Erythroblast (primary cell): ENCODE measurements at regions not wholly inside any gene's neighbourhood (a gene's known extent, or its start where the extent isn't known, plus 50 kb on each side); places are given as distances from the start of the nearest gene placed in this dataset.

Experiments used
- GATA1 ChIP-seq: IDR thresholded peaks from 2 replicates; pipeline ENCODE4 v1.6.1; 2011; ENCODE audit warnings: low read depth, mild to moderate bottlenecking, control low read depth, low read length, moderate library complexity
- POLR2A ChIP-seq: IDR thresholded peaks from 2 replicates; pipeline ENCODE4 v1.6.1; 2011; ENCODE audit warnings: mild to moderate bottlenecking, low read length

DNA sequence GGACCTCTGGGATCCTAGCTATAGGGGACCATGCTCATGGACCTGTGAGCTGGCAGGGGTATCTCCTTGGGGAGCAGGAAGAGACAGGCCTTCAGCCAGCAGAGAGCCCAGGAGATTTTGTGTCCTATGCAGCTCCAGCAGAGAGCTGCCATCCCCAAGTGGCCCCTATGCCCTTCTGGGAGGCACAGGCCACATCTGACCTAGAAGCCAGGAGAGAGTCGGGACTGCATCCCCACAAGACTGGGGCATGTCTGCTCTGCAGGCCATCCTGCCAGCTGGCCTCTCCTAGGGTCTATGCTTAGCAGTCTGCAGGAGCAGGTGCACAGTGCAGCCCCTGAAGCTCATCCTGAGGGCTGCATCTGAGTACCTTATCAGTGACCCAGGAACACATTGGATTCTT lies 279.5 kb downstream of the KIF2B start:
- TF ChIP-seq POLR2A (no peak), GATA1 (no peak)
